ENCODE measurements at regions not wholly inside any gene's neighbourhood (a gene's known extent, or its start where the extent isn't known, plus 50 kb on each side); places are given as distances from the start of the nearest gene placed in this dataset.

DNA sequence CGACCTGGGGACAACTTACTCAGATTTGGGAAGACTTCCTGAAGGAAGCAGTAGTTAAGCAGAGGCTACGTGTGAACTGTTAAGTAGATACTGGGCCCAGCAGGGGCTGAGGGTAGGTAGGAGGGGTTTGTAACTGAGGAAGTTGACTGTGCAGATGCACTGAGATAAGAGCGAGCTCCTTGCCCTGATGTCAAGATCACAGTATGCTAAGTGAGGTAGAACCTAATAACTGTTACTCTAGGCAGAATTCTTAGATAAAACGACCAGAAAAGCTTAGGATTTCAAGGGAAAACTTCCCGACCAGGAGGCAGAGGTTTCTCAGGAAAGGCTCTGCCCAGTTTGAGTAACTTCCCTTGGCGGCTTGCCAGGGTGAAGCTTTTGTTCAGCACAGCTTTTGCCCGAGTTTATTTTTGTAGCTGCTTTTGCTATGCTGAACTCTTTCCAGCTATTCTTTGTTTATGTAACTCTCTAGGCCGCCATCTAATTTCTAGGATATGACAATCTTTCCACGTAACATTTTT is 632.1 kb downstream of the DIAPH3 start:
- TF ChIP-seq POLR2A (IDR thresholded peaks at IDR 0.05) (no peak), EP300 (IDR thresholded peaks at IDR 0.05) (peak in 1 of 2 donors; percentile 52)
- TF ChIP-seq, protein P1, sequence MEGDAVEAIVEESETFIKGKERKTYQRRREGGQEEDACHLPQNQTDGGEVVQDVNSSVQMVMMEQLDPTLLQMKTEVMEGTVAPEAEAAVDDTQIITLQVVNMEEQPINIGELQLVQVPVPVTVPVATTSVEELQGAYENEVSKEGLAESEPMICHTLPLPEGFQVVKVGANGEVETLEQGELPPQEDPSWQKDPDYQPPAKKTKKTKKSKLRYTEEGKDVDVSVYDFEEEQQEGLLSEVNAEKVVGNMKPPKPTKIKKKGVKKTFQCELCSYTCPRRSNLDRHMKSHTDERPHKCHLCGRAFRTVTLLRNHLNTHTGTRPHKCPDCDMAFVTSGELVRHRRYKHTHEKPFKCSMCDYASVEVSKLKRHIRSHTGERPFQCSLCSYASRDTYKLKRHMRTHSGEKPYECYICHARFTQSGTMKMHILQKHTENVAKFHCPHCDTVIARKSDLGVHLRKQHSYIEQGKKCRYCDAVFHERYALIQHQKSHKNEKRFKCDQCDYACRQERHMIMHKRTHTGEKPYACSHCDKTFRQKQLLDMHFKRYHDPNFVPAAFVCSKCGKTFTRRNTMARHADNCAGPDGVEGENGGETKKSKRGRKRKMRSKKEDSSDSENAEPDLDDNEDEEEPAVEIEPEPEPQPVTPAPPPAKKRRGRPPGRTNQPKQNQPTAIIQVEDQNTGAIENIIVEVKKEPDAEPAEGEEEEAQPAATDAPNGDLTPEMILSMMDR (IDR thresholded peaks at IDR 0.05) = no peak
- Histone ChIP-seq H3K4me1 (peaks cover 0 to 13% (median 0%) of the 10 kb centered on the region in 4 donors), H3K9me3 (no peaks in the 10 kb centered on the region), H3K27me3 (no peaks in the 10 kb centered on the region), H3K27ac (peak overlapping the region in 1 of 4 donors; percentile 25), H3K36me3 (no peaks in the 10 kb centered on the region), H3K4me3 (no peak overlapping the region)
- WGBS, 2 donors = 20 to 26% methylated on average over 9 of the region's 9 CpGs
- peak; percentile 72 to 75 for DNase-seq (ENCODE audit: low spot score in 2 of 2)

DNA sequence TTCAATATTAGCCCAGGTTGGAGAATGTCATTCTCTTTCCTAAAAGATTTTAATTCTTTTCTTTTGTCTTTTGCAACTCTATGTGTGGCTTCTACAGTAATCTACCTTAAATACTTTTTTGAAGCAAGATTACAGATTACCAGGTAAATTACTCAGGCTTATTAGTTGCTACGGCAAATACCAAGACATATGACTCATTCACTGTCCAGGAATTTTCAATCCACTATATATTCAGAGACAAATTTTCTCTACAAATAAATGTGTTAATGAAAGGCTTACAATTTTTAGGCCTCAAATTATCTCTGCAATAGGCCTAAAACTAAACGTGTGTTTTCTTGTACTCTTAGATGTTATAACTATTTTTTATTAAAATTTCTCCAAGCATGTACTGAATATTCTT is 631.3 kb downstream of the DIAPH3 start:
- TF ChIP-seq POLR2A (IDR thresholded peaks at IDR 0.05) = no peak
- TF ChIP-seq, protein P1 (IDR thresholded peaks at IDR 0.05) = no peak
- no peak for TF ChIP-seq EP300 (IDR thresholded peaks at IDR 0.05)
- no peak overlapping the region for H3K4me3 ChIP-seq
- H3K36me3 ChIP-seq = no peaks in the 10 kb centered on the region
- H3K9me3 ChIP-seq = no peaks in the 10 kb centered on the region
- no peaks in the 10 kb centered on the region for H3K27me3 ChIP-seq
- 92 to 95% methylated on average over 2 of the region's 2 CpGs for WGBS, 2 donors
- peak overlapping the region in 2 of 4 donors; percentile 25 to 53 for H3K27ac ChIP-seq
- DNase-seq (ENCODE audit: low spot score in 2 of 2) = no peak
- H3K4me1 ChIP-seq = peaks cover 0 to 13% (median 0%) of the 10 kb centered on the region in 4 donors

GRCh38 chr13:59533561-59534555 is 629.9 kb downstream of the DIAPH3 start:
- H3K4me3 ChIP-seq = no peak overlapping the region
- no peaks in the 10 kb centered on the region for H3K9me3 ChIP-seq
- TF ChIP-seq EP300 (IDR thresholded peaks at IDR 0.05) = no peak
- no peak for TF ChIP-seq POLR2A (IDR thresholded peaks at IDR 0.05)
- TF ChIP-seq, protein P1 (IDR thresholded peaks at IDR 0.05) = no peak
- WGBS, 2 donors = 91% methylated on average over 3 of the region's 3 CpGs
- no peak overlapping the region for H3K27ac ChIP-seq
- no peak for DNase-seq (ENCODE audit: low spot score in 2 of 2)
- no peaks in the 10 kb centered on the region for H3K27me3 ChIP-seq
- no peaks in the 10 kb centered on the region for H3K36me3 ChIP-seq
- peaks cover 0 to 13% (median 0%) of the 10 kb centered on the region in 4 donors for H3K4me1 ChIP-seq

DNA sequence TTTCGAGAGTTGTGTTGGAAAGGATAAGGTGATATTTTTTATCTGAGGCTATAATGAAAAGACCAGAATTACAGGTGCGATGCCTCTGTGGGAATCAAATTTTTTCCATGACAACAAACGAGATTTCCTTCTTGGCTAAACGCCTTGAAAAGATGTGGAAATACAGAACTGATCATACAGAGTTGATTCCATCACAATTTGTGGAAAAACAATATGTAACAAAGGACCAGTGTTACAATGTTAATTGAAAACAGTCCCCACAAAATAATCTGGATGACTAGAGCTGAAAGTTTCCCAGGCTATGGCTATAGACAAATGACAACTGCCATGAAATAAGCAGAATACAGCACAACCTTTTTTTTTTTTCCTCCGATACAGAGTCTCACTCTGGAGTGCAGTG is 628.9 kb downstream of the DIAPH3 start:
- H3K4me3 ChIP-seq = no peak overlapping the region
- WGBS, 2 donors = 47 to 49% methylated on average over 5 of the region's 5 CpGs
- TF ChIP-seq POLR2A (IDR thresholded peaks at IDR 0.05) = no peak
- no peak for TF ChIP-seq EP300 (IDR thresholded peaks at IDR 0.05)
- TF ChIP-seq, protein P1 (IDR thresholded peaks at IDR 0.05) = no peak
- H3K9me3 ChIP-seq = no peaks in the 10 kb centered on the region
- H3K36me3 ChIP-seq = no peaks in the 10 kb centered on the region
- H3K4me1 ChIP-seq = peaks cover 0 to 13% (median 0%) of the 10 kb centered on the region in 4 donors
- H3K27me3 ChIP-seq = no peaks in the 10 kb centered on the region
- DNase-seq (ENCODE audit: low spot score in 2 of 2) = no peak
- no peak overlapping the region for H3K27ac ChIP-seq

GRCh38 chr13:59537500-59537899 is 626.2 kb downstream of the DIAPH3 start:
- DNase-seq (ENCODE audit: low spot score in 2 of 2) = no peak
- Histone ChIP-seq H3K4me3 (no peak overlapping the region), H3K9me3 (no peaks in the 10 kb centered on the region), H3K27ac (no peak overlapping the region), H3K4me1 (no peaks in the 10 kb centered on the region), H3K27me3 (no peaks in the 10 kb centered on the region), H3K36me3 (no peaks in the 10 kb centered on the region)
- TF ChIP-seq POLR2A (IDR thresholded peaks at IDR 0.05) (no peak), EP300 (IDR thresholded peaks at IDR 0.05) (no peak)
- TF ChIP-seq, protein P1 (IDR thresholded peaks at IDR 0.05) = no peak
- 96 to 100% methylated on average over 2 to 3 of the region's 3 CpGs for WGBS, 2 donors

Measured in tibial nerve (tissue), 4 donors.